ENCODE measurements at regions not wholly inside any gene's neighbourhood (a gene's known extent, or its start where the extent isn't known, plus 50 kb on each side); places are given as distances from the start of the nearest gene placed in this dataset.

DNA sequence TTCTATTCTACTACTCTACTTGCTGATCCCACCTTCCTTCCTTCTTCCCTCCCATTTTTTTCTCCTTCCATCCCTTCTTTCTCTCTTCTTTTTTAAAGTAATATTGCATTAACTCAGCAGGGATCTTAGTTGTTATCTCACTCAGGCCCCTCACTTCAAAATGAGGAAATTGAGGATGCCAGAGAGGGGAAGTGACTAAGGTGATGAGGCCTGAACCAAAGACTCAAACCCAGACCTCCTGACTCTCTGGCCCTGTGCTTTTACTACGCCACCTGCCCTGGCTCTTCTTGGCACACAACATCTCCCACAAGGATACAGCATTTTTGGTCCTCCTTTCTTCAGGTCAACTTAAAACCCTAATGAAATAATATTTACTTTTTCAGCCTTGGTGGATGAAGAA lies 151.7 kb upstream of the ZNF648 start:
- H3K27ac ChIP-seq (ENCODE audit: low read length): no peak overlapping the region
- TF ChIP-seq, protein P1, sequence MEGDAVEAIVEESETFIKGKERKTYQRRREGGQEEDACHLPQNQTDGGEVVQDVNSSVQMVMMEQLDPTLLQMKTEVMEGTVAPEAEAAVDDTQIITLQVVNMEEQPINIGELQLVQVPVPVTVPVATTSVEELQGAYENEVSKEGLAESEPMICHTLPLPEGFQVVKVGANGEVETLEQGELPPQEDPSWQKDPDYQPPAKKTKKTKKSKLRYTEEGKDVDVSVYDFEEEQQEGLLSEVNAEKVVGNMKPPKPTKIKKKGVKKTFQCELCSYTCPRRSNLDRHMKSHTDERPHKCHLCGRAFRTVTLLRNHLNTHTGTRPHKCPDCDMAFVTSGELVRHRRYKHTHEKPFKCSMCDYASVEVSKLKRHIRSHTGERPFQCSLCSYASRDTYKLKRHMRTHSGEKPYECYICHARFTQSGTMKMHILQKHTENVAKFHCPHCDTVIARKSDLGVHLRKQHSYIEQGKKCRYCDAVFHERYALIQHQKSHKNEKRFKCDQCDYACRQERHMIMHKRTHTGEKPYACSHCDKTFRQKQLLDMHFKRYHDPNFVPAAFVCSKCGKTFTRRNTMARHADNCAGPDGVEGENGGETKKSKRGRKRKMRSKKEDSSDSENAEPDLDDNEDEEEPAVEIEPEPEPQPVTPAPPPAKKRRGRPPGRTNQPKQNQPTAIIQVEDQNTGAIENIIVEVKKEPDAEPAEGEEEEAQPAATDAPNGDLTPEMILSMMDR (IDR thresholded peaks at IDR 0.05; ENCODE audit: low read length): no peak
- TF ChIP-seq EZH2phosphoT487 (IDR thresholded peaks at IDR 0.05; ENCODE audit: low read length): no peak
- no peak for TF ChIP-seq EZH2 (optimal IDR thresholded peaks at IDR 0.05; ENCODE audit: low read depth, low read length)
- no peaks in the 10 kb centered on the region for H3K27me3 ChIP-seq (replicated peaks; ENCODE audit: insufficient read depth, low read length)
- no peaks in the 10 kb centered on the region for H3K9me2 ChIP-seq (replicated peaks; ENCODE audit: insufficient read depth, low read length)
- no peak overlapping the region for H2AFZ ChIP-seq (ENCODE audit: low read length)
- H3K4me1 ChIP-seq (ENCODE audit: low read length): no peaks in the 10 kb centered on the region
- H3K4me2 ChIP-seq (ENCODE audit: low read depth, low read length): no peak overlapping the region
- no peaks in the 10 kb centered on the region for H3K36me3 ChIP-seq (replicated peaks; ENCODE audit: insufficient read depth, low read length)
- no peaks in the 10 kb centered on the region for H3K9me3 ChIP-seq (replicated peaks; ENCODE audit: insufficient read depth, low read length)
- H3K79me2 ChIP-seq (ENCODE audit: low read length): no peaks in the 10 kb centered on the region
- DNase-seq: no peak
- no peaks in the 10 kb centered on the region for H3F3A ChIP-seq (ENCODE audit: insufficient read depth, low read length)
- H3K9ac ChIP-seq (ENCODE audit: low read length): no peak overlapping the region
- no peak overlapping the region for H3K4me3 ChIP-seq (ENCODE audit: low read length)
- no peaks in the 10 kb centered on the region for H4K20me1 ChIP-seq (ENCODE audit: insufficient read depth, low read length)

DNA sequence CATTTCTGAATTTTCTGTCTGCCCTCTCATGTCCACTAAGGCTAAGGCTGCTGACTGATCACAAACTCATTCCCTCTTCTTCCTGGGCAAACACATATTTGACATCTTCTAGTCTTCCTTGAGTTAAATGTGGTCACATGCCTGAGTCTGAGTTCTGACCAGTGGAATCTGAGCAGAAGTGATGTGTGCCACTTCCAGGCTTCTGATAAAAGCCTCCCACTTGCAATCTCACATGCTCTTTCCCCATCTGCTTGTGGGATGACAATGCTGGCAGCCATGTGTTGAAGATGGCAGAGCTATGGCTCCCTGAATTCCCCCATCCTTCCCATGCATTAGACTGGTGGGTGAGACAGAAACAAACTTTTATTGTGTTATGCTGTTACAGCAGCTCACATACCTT lies 149.9 kb upstream of the ZNF648 start:
- no peaks in the 10 kb centered on the region for H3K9me3 ChIP-seq (replicated peaks; ENCODE audit: insufficient read depth, low read length)
- H3K36me3 ChIP-seq (replicated peaks; ENCODE audit: insufficient read depth, low read length): no peaks in the 10 kb centered on the region
- H3K79me2 ChIP-seq (ENCODE audit: low read length): no peaks in the 10 kb centered on the region
- no peaks in the 10 kb centered on the region for H3F3A ChIP-seq (ENCODE audit: insufficient read depth, low read length)
- no peaks in the 10 kb centered on the region for H3K9me2 ChIP-seq (replicated peaks; ENCODE audit: insufficient read depth, low read length)
- no peak overlapping the region for H3K27ac ChIP-seq (ENCODE audit: low read length)
- no peak overlapping the region for H3K4me3 ChIP-seq (ENCODE audit: low read length)
- no peaks in the 10 kb centered on the region for H3K4me1 ChIP-seq (ENCODE audit: low read length)
- no peaks in the 10 kb centered on the region for H4K20me1 ChIP-seq (ENCODE audit: insufficient read depth, low read length)
- no peak overlapping the region for H3K9ac ChIP-seq (ENCODE audit: low read length)
- no peaks in the 10 kb centered on the region for H3K27me3 ChIP-seq (replicated peaks; ENCODE audit: insufficient read depth, low read length)
- TF ChIP-seq, protein P1 (IDR thresholded peaks at IDR 0.05; ENCODE audit: low read length): no peak
- TF ChIP-seq EZH2 (optimal IDR thresholded peaks at IDR 0.05; ENCODE audit: low read depth, low read length) (no peak), EZH2phosphoT487 (IDR thresholded peaks at IDR 0.05; ENCODE audit: low read length) (no peak)
- H2AFZ ChIP-seq (ENCODE audit: low read length): no peak overlapping the region
- no peak for DNase-seq
- H3K4me2 ChIP-seq (ENCODE audit: low read depth, low read length): no peak overlapping the region

DNA sequence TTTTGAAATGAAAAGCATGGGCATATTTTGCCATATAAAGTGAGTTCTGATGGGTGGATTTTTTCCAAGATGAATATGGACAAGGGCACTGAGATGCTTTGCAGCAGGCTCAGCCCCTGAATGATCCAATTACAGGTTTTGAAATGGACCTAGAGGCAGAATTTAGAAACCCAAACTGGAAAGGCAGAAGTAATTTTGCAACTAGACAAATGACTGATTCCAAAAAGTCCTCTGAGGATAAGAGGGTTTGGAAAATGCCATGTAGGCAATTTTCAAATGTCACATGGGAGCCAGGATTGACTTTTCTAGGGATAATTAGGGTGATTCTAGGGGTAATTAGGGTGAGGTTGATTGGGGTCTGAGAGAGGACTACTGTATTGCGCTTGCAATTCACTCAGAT lies 148.9 kb upstream of the ZNF648 start:
- Histone ChIP-seq H2AFZ (ENCODE audit: low read length) (no peak overlapping the region), H3K4me1 (ENCODE audit: low read length) (no peaks in the 10 kb centered on the region), H3K4me3 (ENCODE audit: low read length) (no peak overlapping the region), H4K20me1 (ENCODE audit: insufficient read depth, low read length) (no peaks in the 10 kb centered on the region), H3K9me3 (replicated peaks; ENCODE audit: insufficient read depth, low read length) (no peaks in the 10 kb centered on the region), H3K9me2 (replicated peaks; ENCODE audit: insufficient read depth, low read length) (no peaks in the 10 kb centered on the region), H3K79me2 (ENCODE audit: low read length) (no peaks in the 10 kb centered on the region), H3K27me3 (replicated peaks; ENCODE audit: insufficient read depth, low read length) (no peaks in the 10 kb centered on the region), H3K36me3 (replicated peaks; ENCODE audit: insufficient read depth, low read length) (no peaks in the 10 kb centered on the region), H3K9ac (ENCODE audit: low read length) (no peak overlapping the region), H3F3A (ENCODE audit: insufficient read depth, low read length) (no peaks in the 10 kb centered on the region), H3K27ac (ENCODE audit: low read length) (no peak overlapping the region), H3K4me2 (ENCODE audit: low read depth, low read length) (no peak overlapping the region)
- TF ChIP-seq, protein P1 (IDR thresholded peaks at IDR 0.05; ENCODE audit: low read length): no peak
- no peak for TF ChIP-seq EZH2 (optimal IDR thresholded peaks at IDR 0.05; ENCODE audit: low read depth, low read length)
- TF ChIP-seq EZH2phosphoT487 (IDR thresholded peaks at IDR 0.05; ENCODE audit: low read length): no peak
- DNase-seq: no peak

Data from MM.1S (cell line).